HCT116 (cell line): ENCODE measurements at regions not wholly inside any gene's neighbourhood (a gene's known extent, or its start where the extent isn't known, plus 50 kb on each side); places are given as distances from the start of the nearest gene placed in this dataset.

Source experiments
- ATAC-seq: fragments of 200-7000 bp; cut with Tn5 transposase; 2 replicates; pipeline ENCODE4 v1.9.1; 2020; ENCODE audit warnings: mild to moderate bottlenecking, moderate library complexity
- BruUV-seq: library from RNA; stranded (reverse); fragments of 400-500 nt; replicated peaks from 2 replicates; lab custom pipeline; 2021; lab: Mats Ljungman, UMichigan
- CTCF ChIA-PET: fragments of 300-600 bp; sonication (Branson Sonifier 250); formaldehyde crosslinking; loops from one replicate; lab custom pipeline; 2021; ENCODE audit warnings: antibody characterized with exemption; lab: Charles Lee
- POLR2A ChIA-PET: fragments of 300-600, 350-600 bp; sonication (Branson Sonifier 250); formaldehyde crosslinking; loops from one replicate; lab custom pipeline; 2021; ENCODE audit warnings: antibody characterized with exemption; lab: Charles Lee
- RAD21 ChIA-PET, 2 experiments: fragments of 300-600 bp; sonication (Branson Sonifier 250); formaldehyde crosslinking; loops; one replicate each; lab custom pipeline; 2023; ENCODE audit warnings: low total read pairs in 2 of 2; ENCODE audit not compliant: uncharacterized antibody in 2 of 2, unreplicated experiment in 2 of 2, low non-redundant PET in 1 of 2; lab: Charles Lee
- DNase-seq: peaks from one replicate; pipeline ENCODE4 v3.0.0-alpha.2; 2010; ENCODE audit warnings: low read depth, low spot score
- H2AFZ ChIP-seq: fragments of 200-600 bp; shearing (Covaris generic), sonication (generic); 2 replicates; pipeline ENCODE4 v1.6.1; 2017; ENCODE audit warnings: low read depth, mixed run types, mixed read lengths, antibody characterized with exemption, low read length; ENCODE audit not compliant: poor library complexity, severe bottlenecking
- H3K27ac ChIP-seq: 2 replicates; pipeline ENCODE4 v1.5.1; 2012; ENCODE audit warnings: low read depth, low read length
- H3K27me3 ChIP-seq: fragments of 200-600 bp; sonication (generic); 2 replicates; pipeline ENCODE4 v1.6.1; 2016; ENCODE audit warnings: mixed run types, low read length, mixed read lengths; ENCODE audit not compliant: insufficient read depth
- H3K36me3 ChIP-seq, 2 experiments: fragments of 200-500 bp in 1 of 2; fragments of 200-600 bp in 1 of 2; sonication (Bioruptor generic) in 1 of 2; sonication (generic) in 1 of 2; 2 replicates each; pipeline versions ENCODE4 v1.5.1 to v1.6.1; 2014 to 2016; ENCODE audit warnings: low read length in 2 of 2, inconsistent platforms in 1 of 2, mixed read lengths in 1 of 2, mixed run types in 1 of 2; ENCODE audit not compliant: insufficient read depth in 2 of 2, control insufficient read depth in 1 of 2
- H3K4me1 ChIP-seq, 2 experiments: fragments of 200-600 bp in 1 of 2; sonication (generic) in 1 of 2; 2 replicates each; pipeline versions ENCODE4 v1.5.1 to v1.6.1; 2012 to 2017; ENCODE audit warnings: low read length in 2 of 2, inconsistent platforms in 1 of 2, mild to moderate bottlenecking in 1 of 2, mixed read lengths in 1 of 2, mixed run types in 1 of 2, moderate library complexity in 1 of 2; ENCODE audit not compliant: insufficient read depth in 2 of 2, control insufficient read depth in 1 of 2
- H3K4me2 ChIP-seq: fragments of 200-600 bp; sonication (generic); 2 replicates; pipeline ENCODE4 v1.6.1; 2017; ENCODE audit warnings: mixed run types, low read length, mixed read lengths
- H3K4me3 ChIP-seq, 2 experiments: fragments of 200-600 bp in 1 of 2; sonication (generic) in 1 of 2; replicated peaks in 1 of 2; 2 replicates each; pipeline ENCODE4 v1.5.1; 2011 to 2016; ENCODE audit warnings: low read length in 2 of 2, control low read depth in 1 of 2, low read depth in 1 of 2, mild to moderate bottlenecking in 1 of 2, mixed read lengths in 1 of 2, mixed run types in 1 of 2
- H3K79me2 ChIP-seq: fragments of 200-600 bp; sonication (generic); 2 replicates; pipeline ENCODE4 v1.6.1; 2017; ENCODE audit warnings: mild to moderate bottlenecking, mixed run types, low read length, moderate library complexity, mixed read lengths; ENCODE audit not compliant: insufficient read depth
- H3K9ac ChIP-seq: fragments of 200-600 bp; sonication (generic); 2 replicates; pipeline ENCODE4 v1.6.1; 2016; ENCODE audit warnings: low read length, mixed read lengths
- H3K9me2 ChIP-seq: fragments of 200-600 bp; sonication (generic), shearing (Covaris generic); 2 replicates; pipeline ENCODE4 v1.6.1; 2017; ENCODE audit warnings: mixed run types, mild to moderate bottlenecking, moderate library complexity; ENCODE audit not compliant: insufficient read depth
- H3K9me3 ChIP-seq, 2 experiments: fragments of 200-500 bp in 1 of 2; fragments of 200-600 bp in 1 of 2; sonication (Bioruptor generic) in 1 of 2; sonication (generic) in 1 of 2; 2 replicates each; pipeline ENCODE4 v1.6.1; 2014 to 2017; ENCODE audit warnings: low read length in 2 of 2, mixed read lengths in 2 of 2, inconsistent platforms in 1 of 2, low read depth in 1 of 2, mild to moderate bottlenecking in 1 of 2, mixed run types in 1 of 2, moderate library complexity in 1 of 2; ENCODE audit not compliant: control insufficient read depth in 1 of 2, insufficient read depth in 1 of 2
- H4K20me1 ChIP-seq: fragments of 200-600 bp; sonication (generic), shearing (Covaris generic); 2 replicates; pipeline ENCODE4 v1.6.1; 2017; ENCODE audit warnings: mixed run types, mild to moderate bottlenecking, moderate library complexity; ENCODE audit not compliant: insufficient read depth
- ELF1 ChIP-seq: IDR thresholded peaks from 2 replicates; pipeline ENCODE4 v1.6.1; 2012; ENCODE audit warnings: low read depth, borderline replicate concordance
- EZH2 ChIP-seq: fragments of 200-600 bp; sonication (generic); IDR thresholded peaks from 2 replicates; pipeline ENCODE4 v1.6.1; 2017; ENCODE audit warnings: antibody characterized with exemption, mixed run types
- JUND ChIP-seq: IDR thresholded peaks from 2 replicates; pipeline ENCODE4 v1.6.1; 2012
- POLR2A ChIP-seq: IDR thresholded peaks from 2 replicates; pipeline ENCODE4 v1.7.0; 2011; ENCODE audit warnings: borderline replicate concordance; ENCODE audit not compliant: insufficient read depth, insufficient read length; ENCODE audit errors: extremely low read depth
- POLR2AphosphoS5 ChIP-seq: IDR thresholded peaks from 2 replicates; pipeline ENCODE4 v1.6.1; 2011; ENCODE audit warnings: mild to moderate bottlenecking, low read depth, low read length, moderate library complexity
- SIN3A ChIP-seq: IDR thresholded peaks from 2 replicates; pipeline ENCODE4 v1.6.1; 2012; ENCODE audit warnings: low read depth
- SP1 ChIP-seq: IDR thresholded peaks from 2 replicates; pipeline ENCODE4 v1.6.1; 2012; ENCODE audit warnings: low read depth
- TCF7L2 ChIP-seq: IDR thresholded peaks from 2 replicates; pipeline ENCODE4 v1.7.0; 2011; ENCODE audit warnings: borderline replicate concordance, inconsistent platforms; ENCODE audit not compliant: insufficient read depth, insufficient read length; ENCODE audit errors: extremely low read depth
- YY1 ChIP-seq: IDR thresholded peaks from 2 replicates; pipeline ENCODE4 v1.6.1; 2011; ENCODE audit warnings: low read length, low read depth, moderate library complexity, mild to moderate bottlenecking; ENCODE audit not compliant: insufficient replicate concordance; ENCODE audit errors: extremely low read depth
- ZNF274 ChIP-seq: fragments of 200-500 bp; sonication (Bioruptor generic); IDR thresholded peaks from 2 replicates; pipeline ENCODE4 v1.6.1; 2014; ENCODE audit warnings: mild to moderate bottlenecking, low read depth, low read length, inconsistent platforms
- intact Hi-C: fragments of 100-400 bp; cut with micrococcal nuclease; formaldehyde crosslinking; loops from 2 replicates; pipeline ENCODE4 v1.10.0; 2022
- TF ChIP-seq, protein P1 (sequence below): IDR thresholded peaks from 2 replicates; pipeline ENCODE4 v1.6.1; 2012; ENCODE audit warnings: low read depth
- TF ChIP-seq, protein P2 (sequence below), 3 experiments: fragments of 200-600 bp in 1 of 3; sonication (generic) in 1 of 3; IDR thresholded peaks in 2 of 3; conservative IDR thresholded peaks in 1 of 3; 2 replicates each; pipeline ENCODE4 v1.5.1; 2012 to 2017; ENCODE audit warnings: low read depth in 2 of 3, low read length in 2 of 3, antibody characterized with exemption in 1 of 3, borderline replicate concordance in 1 of 3, control low read depth in 1 of 3, mild to moderate bottlenecking in 1 of 3, mixed read lengths in 1 of 3, mixed run types in 1 of 3, moderate library complexity in 1 of 3; ENCODE audit not compliant: insufficient read depth in 1 of 3
- TF ChIP-seq, protein P3 (sequence below): IDR thresholded peaks from 2 replicates; pipeline ENCODE4 v1.6.1; 2011; ENCODE audit warnings: mild to moderate bottlenecking, low read length, moderate library complexity; ENCODE audit not compliant: insufficient replicate concordance; ENCODE audit errors: extremely low read depth

DNA sequence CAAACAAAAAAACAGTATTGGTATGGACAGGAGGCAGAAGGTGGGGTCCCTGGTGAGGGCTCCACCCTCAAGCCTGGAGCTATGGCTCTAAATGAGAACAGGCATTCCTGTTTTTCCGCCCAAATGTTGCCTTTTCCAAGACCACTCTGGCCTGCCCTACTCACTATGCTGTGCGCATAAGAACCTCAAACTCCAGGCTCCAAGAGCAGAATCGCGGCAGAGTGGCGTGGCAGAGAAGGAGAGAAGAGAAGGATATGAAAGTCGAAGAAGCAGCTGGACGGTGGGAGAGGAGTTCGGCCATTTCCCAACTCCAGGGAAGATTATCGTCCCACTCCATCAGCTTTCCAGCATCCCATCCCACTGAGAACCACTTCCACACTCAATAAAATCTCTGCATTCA lies 207.8 kb downstream of the FAT4 start:
- CTCF ChIA-PET: no interaction called here
- no peaks in the 10 kb centered on the region for H3K4me1 ChIP-seq
- no peak for ATAC-seq
- POLR2A ChIA-PET: no interaction called here
- TF ChIP-seq ZNF274: no peak
- no peaks in the 10 kb centered on the region for H4K20me1 ChIP-seq
- H3K79me2 ChIP-seq: no peaks in the 10 kb centered on the region
- no peak for DNase-seq
- no peak overlapping the region for H3K9ac ChIP-seq
- no peak overlapping the region for H3K4me3 ChIP-seq
- no peak overlapping the region for H2AFZ ChIP-seq
- H3K9me3 ChIP-seq: no peaks in the 10 kb centered on the region
- H3K4me2 ChIP-seq: no peak overlapping the region
- RAD21 ChIA-PET: no interaction called here
- no peaks in the 10 kb centered on the region for H3K36me3 ChIP-seq
- no peaks in the 10 kb centered on the region; the same call in 1 of the 2 replicates for H3K9me2 ChIP-seq
- BruUV-seq: no TSS peak
- no peaks in the 10 kb centered on the region for H3K27me3 ChIP-seq
- H3K27ac ChIP-seq: no peak overlapping the region
- intact Hi-C loops: no loop called here

DNA sequence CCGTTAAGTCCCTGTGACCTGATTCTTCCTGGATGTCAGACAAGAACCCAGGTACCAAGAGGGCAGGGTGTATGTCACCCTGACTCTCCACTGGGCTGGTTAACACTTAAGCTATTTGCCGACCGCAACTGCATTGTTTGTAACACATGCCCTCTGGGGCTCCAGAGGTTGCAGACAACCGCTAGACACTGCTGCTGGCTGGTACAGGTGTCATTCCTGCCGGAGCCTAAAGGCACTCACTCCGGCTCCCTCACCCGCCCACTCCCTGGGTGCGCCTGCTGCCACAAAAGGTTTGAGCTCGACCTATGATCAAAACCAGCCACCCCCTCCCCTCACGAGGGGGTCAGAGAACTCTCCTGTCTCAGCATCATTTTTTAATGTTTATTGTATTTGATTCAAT lies 208.2 kb downstream of the FAT4 start:
- no peak overlapping the region for H3K4me3 ChIP-seq
- ATAC-seq: no peak
- no peak for DNase-seq
- H3K4me2 ChIP-seq: no peak overlapping the region
- H3K9me2 ChIP-seq: no peaks in the 10 kb centered on the region; the same call in 1 of the 2 replicates
- H3K27me3 ChIP-seq: no peaks in the 10 kb centered on the region
- H2AFZ ChIP-seq: no peak overlapping the region
- H3K79me2 ChIP-seq: no peaks in the 10 kb centered on the region
- H3K4me1 ChIP-seq: no peaks in the 10 kb centered on the region
- H3K9me3 ChIP-seq: no peaks in the 10 kb centered on the region
- ChIA-PET RAD21 (no interaction called here), POLR2A (no interaction called here), CTCF (no interaction called here)
- no TSS peak for BruUV-seq
- no peaks in the 10 kb centered on the region for H3K36me3 ChIP-seq
- H3K27ac ChIP-seq: no peak overlapping the region
- no peak overlapping the region for H3K9ac ChIP-seq
- no peaks in the 10 kb centered on the region for H4K20me1 ChIP-seq
- intact Hi-C loops: no loop called here
- no peak for TF ChIP-seq SIN3A
- TF ChIP-seq, protein P1, sequence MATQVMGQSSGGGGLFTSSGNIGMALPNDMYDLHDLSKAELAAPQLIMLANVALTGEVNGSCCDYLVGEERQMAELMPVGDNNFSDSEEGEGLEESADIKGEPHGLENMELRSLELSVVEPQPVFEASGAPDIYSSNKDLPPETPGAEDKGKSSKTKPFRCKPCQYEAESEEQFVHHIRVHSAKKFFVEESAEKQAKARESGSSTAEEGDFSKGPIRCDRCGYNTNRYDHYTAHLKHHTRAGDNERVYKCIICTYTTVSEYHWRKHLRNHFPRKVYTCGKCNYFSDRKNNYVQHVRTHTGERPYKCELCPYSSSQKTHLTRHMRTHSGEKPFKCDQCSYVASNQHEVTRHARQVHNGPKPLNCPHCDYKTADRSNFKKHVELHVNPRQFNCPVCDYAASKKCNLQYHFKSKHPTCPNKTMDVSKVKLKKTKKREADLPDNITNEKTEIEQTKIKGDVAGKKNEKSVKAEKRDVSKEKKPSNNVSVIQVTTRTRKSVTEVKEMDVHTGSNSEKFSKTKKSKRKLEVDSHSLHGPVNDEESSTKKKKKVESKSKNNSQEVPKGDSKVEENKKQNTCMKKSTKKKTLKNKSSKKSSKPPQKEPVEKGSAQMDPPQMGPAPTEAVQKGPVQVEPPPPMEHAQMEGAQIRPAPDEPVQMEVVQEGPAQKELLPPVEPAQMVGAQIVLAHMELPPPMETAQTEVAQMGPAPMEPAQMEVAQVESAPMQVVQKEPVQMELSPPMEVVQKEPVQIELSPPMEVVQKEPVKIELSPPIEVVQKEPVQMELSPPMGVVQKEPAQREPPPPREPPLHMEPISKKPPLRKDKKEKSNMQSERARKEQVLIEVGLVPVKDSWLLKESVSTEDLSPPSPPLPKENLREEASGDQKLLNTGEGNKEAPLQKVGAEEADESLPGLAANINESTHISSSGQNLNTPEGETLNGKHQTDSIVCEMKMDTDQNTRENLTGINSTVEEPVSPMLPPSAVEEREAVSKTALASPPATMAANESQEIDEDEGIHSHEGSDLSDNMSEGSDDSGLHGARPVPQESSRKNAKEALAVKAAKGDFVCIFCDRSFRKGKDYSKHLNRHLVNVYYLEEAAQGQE: no peak
- no peak for TF ChIP-seq ELF1
- no peak for TF ChIP-seq POLR2A
- no peak for TF ChIP-seq SP1
- TF ChIP-seq JUND: no peak
- no peak for TF ChIP-seq TCF7L2
- TF ChIP-seq, protein P2, sequence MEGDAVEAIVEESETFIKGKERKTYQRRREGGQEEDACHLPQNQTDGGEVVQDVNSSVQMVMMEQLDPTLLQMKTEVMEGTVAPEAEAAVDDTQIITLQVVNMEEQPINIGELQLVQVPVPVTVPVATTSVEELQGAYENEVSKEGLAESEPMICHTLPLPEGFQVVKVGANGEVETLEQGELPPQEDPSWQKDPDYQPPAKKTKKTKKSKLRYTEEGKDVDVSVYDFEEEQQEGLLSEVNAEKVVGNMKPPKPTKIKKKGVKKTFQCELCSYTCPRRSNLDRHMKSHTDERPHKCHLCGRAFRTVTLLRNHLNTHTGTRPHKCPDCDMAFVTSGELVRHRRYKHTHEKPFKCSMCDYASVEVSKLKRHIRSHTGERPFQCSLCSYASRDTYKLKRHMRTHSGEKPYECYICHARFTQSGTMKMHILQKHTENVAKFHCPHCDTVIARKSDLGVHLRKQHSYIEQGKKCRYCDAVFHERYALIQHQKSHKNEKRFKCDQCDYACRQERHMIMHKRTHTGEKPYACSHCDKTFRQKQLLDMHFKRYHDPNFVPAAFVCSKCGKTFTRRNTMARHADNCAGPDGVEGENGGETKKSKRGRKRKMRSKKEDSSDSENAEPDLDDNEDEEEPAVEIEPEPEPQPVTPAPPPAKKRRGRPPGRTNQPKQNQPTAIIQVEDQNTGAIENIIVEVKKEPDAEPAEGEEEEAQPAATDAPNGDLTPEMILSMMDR (IDR thresholded peaks at IDR 0.05 in 2 of 3, conservative IDR thresholded peaks at IDR 0.05 in 1 of 3; ENCODE audit: borderline replicate concordance in 1 of 3, insufficient read depth in 1 of 3, low read depth in 2 of 3, low read length in 2 of 3): no peak
- TF ChIP-seq EZH2: no peak
- TF ChIP-seq, protein P3, sequence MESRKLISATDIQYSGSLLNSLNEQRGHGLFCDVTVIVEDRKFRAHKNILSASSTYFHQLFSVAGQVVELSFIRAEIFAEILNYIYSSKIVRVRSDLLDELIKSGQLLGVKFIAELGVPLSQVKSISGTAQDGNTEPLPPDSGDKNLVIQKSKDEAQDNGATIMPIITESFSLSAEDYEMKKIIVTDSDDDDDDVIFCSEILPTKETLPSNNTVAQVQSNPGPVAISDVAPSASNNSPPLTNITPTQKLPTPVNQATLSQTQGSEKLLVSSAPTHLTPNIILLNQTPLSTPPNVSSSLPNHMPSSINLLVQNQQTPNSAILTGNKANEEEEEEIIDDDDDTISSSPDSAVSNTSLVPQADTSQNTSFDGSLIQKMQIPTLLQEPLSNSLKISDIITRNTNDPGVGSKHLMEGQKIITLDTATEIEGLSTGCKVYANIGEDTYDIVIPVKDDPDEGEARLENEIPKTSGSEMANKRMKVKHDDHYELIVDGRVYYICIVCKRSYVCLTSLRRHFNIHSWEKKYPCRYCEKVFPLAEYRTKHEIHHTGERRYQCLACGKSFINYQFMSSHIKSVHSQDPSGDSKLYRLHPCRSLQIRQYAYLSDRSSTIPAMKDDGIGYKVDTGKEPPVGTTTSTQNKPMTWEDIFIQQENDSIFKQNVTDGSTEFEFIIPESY: no peak
- TF ChIP-seq YY1: no peak
- TF ChIP-seq POLR2AphosphoS5: no peak
